A673 (cell line): ENCODE measurements at regions not wholly inside any gene's neighbourhood (a gene's known extent, or its start where the extent isn't known, plus 50 kb on each side); places are given as distances from the start of the nearest gene placed in this dataset.

Experiments used
- CTCF ChIP-seq: fragments of 300-800, 200-600 bp; sonication (generic); conservative IDR thresholded peaks from 2 replicates; pipeline ENCODE4 v1.5.1; 2017; ENCODE audit warnings: low read depth, mild to moderate bottlenecking, antibody characterized with exemption, low read length, moderate library complexity, mixed read lengths
- EZH2 ChIP-seq: fragments of 200-600 bp; sonication (generic); IDR thresholded peaks from 2 replicates; pipeline ENCODE4 v1.6.1; 2017; ENCODE audit warnings: borderline replicate concordance, low read depth, mild to moderate bottlenecking, mixed read lengths, antibody characterized with exemption, low read length; ENCODE audit not compliant: poor library complexity, severe bottlenecking

GRCh38 chr13:71312923-71313322 lies 554.1 kb downstream of the DACH1 start:
- no peak for TF ChIP-seq CTCF
- TF ChIP-seq EZH2 = no peak
